Astrocyte (in vitro differentiated cells and primary cell): ENCODE measurements at regions not wholly inside any gene's neighbourhood (a gene's known extent, or its start where the extent isn't known, plus 50 kb on each side); places are given as distances from the start of the nearest gene placed in this dataset.
"Not testable (repeated sequence)": the region's sequence is repeated elsewhere in the genome, so short reads cannot be mapped to it uniquely, and the experiment has no call there.

Source experiments
- DNase-seq: peaks from one replicate; pipeline ENCODE4 v3.0.0-alpha.2; 2010; ENCODE audit warnings: low read depth
- FAIRE-seq: peaks from 2 replicates; lab custom pipeline; 2011; peaks lifted over from hg19 to GRCh38; lab: Jason Lieb, UNC
- H2AFZ ChIP-seq: 2 replicates; pipeline ENCODE4 v1.6.0; 2012; ENCODE audit warnings: low read depth, low read length, inconsistent platforms
- H3K27ac ChIP-seq: 2 replicates; pipeline ENCODE4 v1.5.1; 2011; ENCODE audit warnings: low read depth, low read length, inconsistent platforms
- H3K27me3 ChIP-seq: 2 replicates; pipeline ENCODE4 v1.6.0; 2011; ENCODE audit warnings: low read length, inconsistent platforms; ENCODE audit not compliant: insufficient read depth
- H3K36me3 ChIP-seq: 2 replicates; pipeline ENCODE4 v1.5.1; 2011; ENCODE audit warnings: low read length, inconsistent platforms; ENCODE audit not compliant: insufficient read depth
- H3K4me1 ChIP-seq: 2 replicates; pipeline ENCODE4 v1.5.1; 2011; ENCODE audit warnings: low read length, inconsistent platforms; ENCODE audit not compliant: insufficient read depth
- H3K4me2 ChIP-seq: 2 replicates; pipeline ENCODE4 v1.6.0; 2012; ENCODE audit warnings: low read length, inconsistent platforms
- H3K4me3 ChIP-seq: 2 replicates; pipeline ENCODE4 v1.5.1; 2011; ENCODE audit warnings: low read depth, mild to moderate bottlenecking, low read length, inconsistent platforms; ENCODE audit not compliant: insufficient read depth
- H3K79me2 ChIP-seq: 2 replicates; pipeline ENCODE4 v1.6.0; 2012; ENCODE audit warnings: mild to moderate bottlenecking, low read length, inconsistent platforms; ENCODE audit not compliant: insufficient read depth
- H3K9ac ChIP-seq: 2 replicates; pipeline ENCODE4 v1.6.0; 2012; ENCODE audit warnings: mild to moderate bottlenecking, low read length, inconsistent platforms
- H3K9me3 ChIP-seq: 2 replicates; pipeline ENCODE4 v1.5.1; 2012; ENCODE audit warnings: low read depth, mild to moderate bottlenecking, low read length, inconsistent platforms; ENCODE audit not compliant: insufficient read depth
- H4K20me1 ChIP-seq: 2 replicates; pipeline ENCODE4 v1.6.0; 2012; ENCODE audit warnings: low read length, inconsistent platforms; ENCODE audit not compliant: insufficient read depth
- H3K27ac Mint-ChIP-seq: one replicate; pipeline ENCODE4 v1.8.0; 2021; ENCODE audit warnings: mild to moderate bottlenecking, mixed read lengths; ENCODE audit not compliant: unreplicated experiment
- H3K27me3 Mint-ChIP-seq: one replicate; pipeline ENCODE4 v1.8.0; 2021; ENCODE audit warnings: low read depth, mixed read lengths; ENCODE audit not compliant: unreplicated experiment
- H3K36me3 Mint-ChIP-seq: one replicate; pipeline ENCODE4 v1.8.0; 2021; ENCODE audit warnings: low read depth, mixed read lengths; ENCODE audit not compliant: unreplicated experiment
- H3K4me1 Mint-ChIP-seq: one replicate; pipeline ENCODE4 v1.8.0; 2021; ENCODE audit warnings: low read depth, mixed read lengths; ENCODE audit not compliant: unreplicated experiment
- H3K4me3 Mint-ChIP-seq: one replicate; pipeline ENCODE4 v1.8.0; 2021; ENCODE audit warnings: mild to moderate bottlenecking, moderate library complexity, mixed read lengths; ENCODE audit not compliant: unreplicated experiment
- H3K9me3 Mint-ChIP-seq: one replicate; pipeline ENCODE4 v1.8.0; 2021; ENCODE audit warnings: mild to moderate bottlenecking, mixed read lengths; ENCODE audit not compliant: unreplicated experiment
- CTCF ChIP-seq: IDR thresholded peaks from 2 replicates; pipeline ENCODE4 v1.5.1; 2011; ENCODE audit warnings: low read depth, mild to moderate bottlenecking, inconsistent platforms, low read length, moderate library complexity; ENCODE audit not compliant: insufficient read depth
- EZH2 ChIP-seq: IDR thresholded peaks from 2 replicates; pipeline ENCODE4 v1.6.1; 2012; ENCODE audit warnings: mild to moderate bottlenecking, low read length, inconsistent platforms; ENCODE audit not compliant: insufficient read depth

GRCh38 chrX:121365572-121366161, 318.3 kb downstream of the GLUD2 start:
- Mint-ChIP-seq H3K36me3 (no peaks in the 10 kb centered on the region), H3K4me3 (no peak overlapping the region), H3K4me1 (no peaks in the 10 kb centered on the region), H3K27me3 (no peaks in the 10 kb centered on the region), H3K9me3 (no peaks in the 10 kb centered on the region), H3K27ac (no peak overlapping the region)
- FAIRE-seq (no peak), DNase-seq (no peak)
- H3K36me3 ChIP-seq: no peaks in the 10 kb centered on the region
- H2AFZ ChIP-seq: no peak overlapping the region
- no peaks in the 10 kb centered on the region for H3K9me3 ChIP-seq
- no peak overlapping the region for H3K27ac ChIP-seq
- no peak overlapping the region for H3K4me2 ChIP-seq
- no peaks in the 10 kb centered on the region for H3K79me2 ChIP-seq
- no peaks in the 10 kb centered on the region for H3K27me3 ChIP-seq
- TF ChIP-seq EZH2: no peak
- no peak for TF ChIP-seq CTCF
- H3K4me3 ChIP-seq: no peak overlapping the region
- no peaks in the 10 kb centered on the region for H3K4me1 ChIP-seq
- no peak overlapping the region for H3K9ac ChIP-seq
- no peaks in the 10 kb centered on the region for H4K20me1 ChIP-seq

- H3K79me2 ChIP-seq: no peaks in the 10 kb centered on the region
- H3K27me3 ChIP-seq: no peaks in the 10 kb centered on the region
- H3K9ac ChIP-seq: no peak overlapping the region
- H3K4me2 ChIP-seq: no peak overlapping the region
- TF ChIP-seq EZH2: no peak
- no peak for TF ChIP-seq CTCF
- H3K4me1 ChIP-seq: no peaks in the 10 kb centered on the region
- no peaks in the 10 kb centered on the region for H3K36me3 ChIP-seq
- H3K27me3 Mint-ChIP-seq: no peaks in the 10 kb centered on the region
- no peaks in the 10 kb centered on the region for H3K4me1 Mint-ChIP-seq
- no peak overlapping the region for H3K27ac Mint-ChIP-seq
- no peaks in the 10 kb centered on the region for H4K20me1 ChIP-seq
- no peak overlapping the region for H3K4me3 ChIP-seq
- H2AFZ ChIP-seq: no peak overlapping the region
- H3K4me3 Mint-ChIP-seq: no peak overlapping the region
- no peak for FAIRE-seq
- H3K27ac ChIP-seq: no peak overlapping the region
- no peaks in the 10 kb centered on the region for H3K36me3 Mint-ChIP-seq
- no peaks in the 10 kb centered on the region for H3K9me3 Mint-ChIP-seq
- no peak for DNase-seq
- H3K9me3 ChIP-seq: no peaks in the 10 kb centered on the region
Measured at GRCh38 chrX:121374471-121374870, 327.1 kb downstream of the GLUD2 start.

GRCh38 chrX:121381915-121382314, 334.5 kb downstream of the GLUD2 start:
- not testable (repeated sequence) for H3K4me3 ChIP-seq, H3K27ac Mint-ChIP-seq, H3K27ac ChIP-seq, DNase-seq, H3K27me3 Mint-ChIP-seq, H3K4me1 Mint-ChIP-seq, H3K36me3 Mint-ChIP-seq, FAIRE-seq, H3K4me2 ChIP-seq, H4K20me1 ChIP-seq, H3K9ac ChIP-seq, H3K36me3 ChIP-seq, H3K79me2 ChIP-seq, H3K9me3 ChIP-seq, H2AFZ ChIP-seq, H3K4me1 ChIP-seq, H3K4me3 Mint-ChIP-seq, H3K27me3 ChIP-seq, H3K9me3 Mint-ChIP-seq
